22Rv1 (cell line): ENCODE measurements at regions not wholly inside any gene's neighbourhood (a gene's known extent, or its start where the extent isn't known, plus 50 kb on each side); places are given as distances from the start of the nearest gene placed in this dataset.

Experiments
- H3K27ac ChIP-seq: fragments of 450-650 bp; 2 replicates; pipeline ENCODE4 v1.5.1; 2017
- CTCF ChIP-seq: fragments of 450-650 bp; IDR thresholded peaks from 2 replicates; pipeline ENCODE4 v1.5.1; 2017; ENCODE audit warnings: mild to moderate bottlenecking
- ZFX ChIP-seq: fragments of 450-650 bp; IDR thresholded peaks from 2 replicates; pipeline ENCODE4 v1.6.1; 2017; ENCODE audit warnings: antibody characterized with exemption, borderline replicate concordance

DNA sequence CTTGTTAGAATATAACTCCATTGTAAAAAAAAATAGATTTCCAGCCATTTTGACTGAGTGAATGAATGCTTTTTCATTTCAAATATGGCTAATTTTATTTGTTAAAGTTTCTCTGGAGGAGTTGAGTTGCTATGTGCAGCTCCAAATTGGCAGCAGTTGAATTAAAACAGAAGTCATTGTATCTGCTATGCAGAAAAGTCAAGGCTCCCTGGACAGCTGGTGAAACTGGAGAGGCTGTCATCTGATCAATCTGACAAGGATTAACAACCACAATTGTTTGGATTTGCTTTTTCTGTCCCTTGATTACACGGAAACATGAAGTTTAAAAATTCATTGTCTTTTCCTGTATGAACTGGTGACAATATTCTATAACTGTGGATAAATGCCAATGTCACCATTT lies 713.9 kb downstream of the EFNA5 start:
- TF ChIP-seq ZFX (no peak), CTCF (no peak)
- no peak overlapping the region for H3K27ac ChIP-seq

GRCh38 chr5:106956187-106956586 lies 714.5 kb downstream of the EFNA5 start:
- no peak for TF ChIP-seq ZFX
- no peak for TF ChIP-seq CTCF
- no peak overlapping the region for H3K27ac ChIP-seq

DNA sequence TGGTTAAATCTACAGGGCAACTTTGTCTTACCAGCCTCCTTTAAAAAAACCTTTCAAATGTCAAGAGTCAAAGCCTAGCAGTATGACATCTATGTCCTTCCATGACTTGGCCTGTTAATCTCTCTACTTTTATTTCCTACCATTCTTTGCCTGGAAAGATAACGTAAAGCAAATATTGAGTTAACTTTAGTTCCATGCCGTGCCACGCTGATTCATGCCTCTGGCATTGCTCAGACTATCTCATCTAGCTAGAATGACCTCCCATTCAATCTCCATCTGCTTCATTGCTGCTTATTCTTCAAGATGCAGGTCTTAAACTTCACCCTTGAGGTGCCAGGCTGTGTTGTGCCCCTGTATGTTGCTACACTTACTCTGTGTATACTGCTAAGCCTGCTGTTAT lies 729.8 kb downstream of the EFNA5 start:
- TF ChIP-seq ZFX (no peak), CTCF (no peak)
- H3K27ac ChIP-seq, result no peak overlapping the region

DNA sequence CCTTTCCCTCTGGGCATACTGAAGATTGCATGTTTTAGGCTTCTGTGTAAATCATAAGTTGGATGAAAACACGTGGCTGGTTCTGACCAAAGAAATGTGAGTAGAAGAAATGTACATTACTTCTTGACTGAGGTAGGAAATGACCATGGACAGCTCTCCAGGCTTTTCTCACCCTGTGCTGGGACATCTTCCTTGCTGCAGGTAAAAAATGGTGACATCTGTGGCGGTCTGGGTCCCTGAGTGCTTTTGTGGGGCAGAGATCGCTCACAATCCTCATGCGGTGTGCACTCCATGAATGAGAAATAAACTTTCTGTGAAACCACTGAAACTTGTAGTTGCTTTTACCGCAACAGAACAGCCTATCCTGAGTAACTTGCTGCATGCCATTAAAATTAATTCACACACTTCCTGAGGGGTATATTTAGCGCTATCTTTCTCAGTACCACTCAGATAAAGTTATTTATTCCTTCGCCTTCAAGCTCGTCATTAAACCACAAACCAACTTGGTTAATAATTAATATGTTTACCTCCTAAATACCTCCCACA lies 730.4 kb downstream of the EFNA5 start:
- no peak for TF ChIP-seq CTCF
- no peak for TF ChIP-seq ZFX
- H3K27ac ChIP-seq, result no peak overlapping the region

DNA sequence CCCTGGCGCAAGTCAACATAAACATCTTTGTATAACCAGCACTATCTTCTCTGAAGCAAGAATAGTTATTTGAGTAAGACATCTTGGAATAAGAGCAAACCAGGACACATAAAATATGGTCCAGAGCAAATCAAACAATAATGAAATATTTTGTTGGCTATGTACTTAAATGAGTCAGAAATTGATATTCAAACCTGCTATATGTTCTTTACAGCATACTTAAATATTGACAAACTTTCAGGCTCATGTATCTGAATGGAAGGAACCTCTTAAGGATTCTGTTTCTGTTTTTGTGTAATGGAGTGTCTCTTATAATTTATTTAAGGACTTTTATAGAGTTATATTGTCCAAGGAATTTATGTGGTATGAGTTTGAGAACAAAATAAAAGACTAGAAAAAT lies 747.3 kb downstream of the EFNA5 start:
- TF ChIP-seq ZFX (no peak), CTCF (no peak)
- H3K27ac ChIP-seq, result no peak overlapping the region

GRCh38 chr5:106921567-106921966 lies 749.2 kb downstream of the EFNA5 start:
- TF ChIP-seq CTCF, result no peak
- TF ChIP-seq ZFX, result no peak
- H3K27ac ChIP-seq, result no peak overlapping the region

- no peak overlapping the region for H3K27ac ChIP-seq
- TF ChIP-seq CTCF, result no peak
- no peak for TF ChIP-seq ZFX
Observed at GRCh38 chr5:106910486-106910885, 760.3 kb downstream of the EFNA5 start.
